Inflammatory macrophage (primary cell): ENCODE measurements at regions not wholly inside any gene's neighbourhood (a gene's known extent, or its start where the extent isn't known, plus 50 kb on each side); places are given as distances from the start of the nearest gene placed in this dataset.
A peak's percentile ranks its signal among the peaks of the same experiment; 100 is the strongest.

Experiments
- DNase-seq, 2 donors: peaks; one replicate each; pipeline ENCODE4 v3.0.0-alpha.2; 2020 to 2022

DNA sequence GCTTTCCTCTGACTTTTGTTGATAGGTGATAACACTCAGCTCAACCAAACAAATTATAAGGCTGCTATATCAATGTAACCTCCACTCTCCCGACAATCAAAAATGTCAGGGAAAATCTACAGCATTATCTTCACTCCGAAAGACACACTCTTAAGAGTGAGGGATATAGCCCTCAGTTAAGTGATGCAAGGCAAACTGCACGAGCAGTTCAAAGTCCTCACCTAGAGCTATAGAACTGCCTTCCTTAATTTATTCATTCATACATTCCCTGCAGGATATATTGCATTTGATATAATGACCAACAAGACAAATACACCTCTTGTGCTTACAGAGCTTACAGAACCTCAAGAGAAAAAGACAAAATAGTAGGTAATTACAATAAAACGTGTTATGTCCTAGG lies 378.1 kb downstream of the ELAVL2 start:
- no peak for DNase-seq

DNA sequence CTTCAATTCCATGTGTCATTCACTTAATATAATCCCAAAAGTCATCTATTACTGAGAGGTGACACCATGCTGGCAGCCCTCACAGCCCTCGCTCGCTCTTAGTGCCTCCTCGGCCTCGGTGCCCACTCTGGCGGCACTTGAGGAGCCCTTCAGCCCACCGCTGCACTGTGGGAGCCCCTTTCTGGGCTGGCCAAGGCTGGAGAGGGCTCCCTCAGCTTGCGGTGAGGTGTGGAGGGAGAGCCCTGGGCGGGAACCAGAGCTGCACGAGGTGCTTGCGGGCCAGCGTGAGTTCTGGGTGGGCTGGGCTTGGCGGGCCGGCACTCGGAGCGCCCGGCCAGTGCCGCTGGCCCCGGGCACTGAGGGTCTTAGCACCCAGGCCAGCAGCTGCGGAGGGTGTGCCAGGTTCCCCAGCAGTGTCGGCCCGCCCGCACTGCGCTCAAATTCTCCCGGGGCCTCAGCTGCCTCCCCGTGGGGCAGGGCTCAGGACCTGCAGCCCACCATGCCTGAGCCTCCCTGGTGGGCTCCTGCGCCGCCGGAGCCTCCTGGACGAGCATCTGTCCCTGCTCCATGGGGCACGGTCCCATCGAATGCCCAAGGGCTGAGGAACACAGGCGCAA lies 374.1 kb downstream of the ELAVL2 start:
- DNase-seq: no peak

DNA sequence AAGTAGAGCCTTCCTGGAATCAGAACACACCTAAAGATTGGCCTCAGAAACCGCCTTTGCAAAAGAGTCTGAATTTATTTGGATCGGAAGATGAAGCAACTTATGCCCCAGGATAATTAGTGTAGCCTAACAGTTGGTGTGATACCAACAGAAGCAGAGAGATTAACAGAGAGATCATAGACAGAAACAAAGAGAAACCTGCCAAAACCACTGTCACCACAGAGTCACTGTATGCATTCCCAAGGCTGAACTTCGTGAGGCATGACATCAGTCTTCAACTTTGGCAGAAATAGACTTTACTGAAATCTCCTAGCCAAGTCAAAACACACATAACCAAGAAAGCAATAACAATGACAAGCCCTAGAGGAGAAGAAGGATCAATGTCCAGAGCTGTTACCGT lies 361.8 kb downstream of the ELAVL2 start:
- no peak for DNase-seq

DNA sequence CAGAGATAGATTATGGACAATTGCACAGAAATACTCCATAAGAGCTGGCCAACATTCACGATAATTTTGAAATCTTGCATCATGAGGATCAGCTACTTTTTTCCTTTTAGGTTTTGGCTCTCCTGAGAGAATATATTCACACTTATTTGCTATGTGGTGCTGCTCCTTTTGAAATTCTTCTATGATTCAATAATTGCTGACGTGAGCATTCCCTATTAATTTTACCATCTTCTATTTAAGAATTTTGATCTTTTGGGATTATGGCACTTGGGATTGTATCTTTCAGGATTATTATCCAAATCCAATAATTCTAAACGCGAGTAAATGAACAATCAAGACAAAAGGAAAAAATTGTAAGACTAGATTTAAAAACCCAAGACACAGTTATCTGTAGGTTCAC lies 358.8 kb downstream of the ELAVL2 start:
- DNase-seq: no peak

DNA sequence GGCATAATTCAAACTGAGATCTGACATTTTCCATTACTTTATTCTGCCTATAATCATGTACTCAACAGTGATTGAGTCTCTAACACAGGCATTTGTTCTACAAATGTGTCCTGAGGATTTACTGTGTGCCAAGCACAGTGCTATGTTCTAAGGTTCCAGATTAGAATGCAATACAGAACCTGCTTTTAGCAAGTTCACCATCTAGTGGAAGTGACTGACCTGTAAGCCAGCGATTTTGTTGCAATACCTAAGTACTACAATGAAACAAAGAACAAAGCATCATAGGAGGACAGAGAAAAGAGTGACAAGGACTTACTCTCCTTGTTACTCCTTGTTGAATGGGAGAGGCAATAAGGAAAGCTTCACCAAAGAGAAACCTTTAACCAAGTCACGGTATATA lies 348.1 kb downstream of the ELAVL2 start:
- no peak for DNase-seq

DNA sequence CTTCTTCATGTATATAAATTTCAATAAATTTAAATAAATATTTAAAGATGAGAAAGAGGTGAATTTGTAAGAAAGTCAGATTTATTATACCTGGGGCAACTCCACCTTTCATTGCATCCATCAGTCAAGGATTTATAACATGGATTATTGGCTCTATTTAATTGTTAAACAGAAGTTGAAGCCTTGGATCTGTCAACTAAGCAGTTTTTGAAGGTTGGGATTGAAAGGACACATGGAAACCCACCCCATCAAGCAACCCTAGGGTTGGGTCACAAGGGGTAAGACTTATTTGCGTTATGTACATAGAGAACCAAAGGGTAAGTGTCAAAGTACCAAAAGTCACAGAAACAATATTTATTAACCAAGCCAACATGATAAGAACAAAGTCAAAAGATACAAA lies 342.5 kb downstream of the ELAVL2 start:
- no peak for DNase-seq

DNA sequence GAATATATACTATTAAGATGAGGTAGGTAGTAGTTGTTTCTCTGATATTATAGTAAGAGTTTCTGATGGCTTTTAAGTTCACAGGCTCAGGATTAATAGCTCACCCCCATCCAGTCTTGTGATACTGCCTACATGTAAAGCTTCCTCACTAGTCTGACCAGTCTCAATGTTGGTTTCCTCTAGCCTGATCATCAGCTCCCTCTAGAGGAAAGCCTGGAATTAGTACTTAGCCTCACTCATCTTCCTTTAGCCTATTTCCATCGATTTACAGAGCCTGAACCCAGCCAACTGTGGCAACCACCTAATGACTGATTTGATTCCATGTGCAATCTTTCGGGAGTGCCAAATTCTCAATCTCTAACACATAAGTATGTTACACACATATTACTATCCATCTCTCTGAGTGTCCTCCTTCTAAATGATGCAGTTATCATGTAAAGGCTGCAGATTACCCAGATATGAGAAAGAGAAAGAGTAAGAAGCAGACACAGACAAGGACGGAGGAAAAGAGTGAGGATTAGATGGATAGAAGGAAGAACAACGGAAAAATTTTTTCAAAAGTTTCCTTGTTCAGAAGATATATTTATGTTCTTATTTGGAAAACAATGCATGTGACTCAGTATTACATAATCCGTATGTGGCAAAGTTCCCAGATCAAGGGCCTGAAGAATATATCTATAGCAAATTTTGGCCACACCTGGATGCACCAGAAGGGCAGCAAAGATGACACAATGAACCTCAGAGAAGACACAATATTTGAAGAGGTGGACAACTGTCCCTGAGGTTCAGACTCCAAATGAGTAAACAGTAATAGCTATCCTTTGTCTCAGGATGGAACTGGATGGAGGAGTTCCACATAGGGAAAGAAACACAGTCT lies 333.7 kb downstream of the ELAVL2 start:
- DNase-seq: peak; percentile 6 to 36

DNA sequence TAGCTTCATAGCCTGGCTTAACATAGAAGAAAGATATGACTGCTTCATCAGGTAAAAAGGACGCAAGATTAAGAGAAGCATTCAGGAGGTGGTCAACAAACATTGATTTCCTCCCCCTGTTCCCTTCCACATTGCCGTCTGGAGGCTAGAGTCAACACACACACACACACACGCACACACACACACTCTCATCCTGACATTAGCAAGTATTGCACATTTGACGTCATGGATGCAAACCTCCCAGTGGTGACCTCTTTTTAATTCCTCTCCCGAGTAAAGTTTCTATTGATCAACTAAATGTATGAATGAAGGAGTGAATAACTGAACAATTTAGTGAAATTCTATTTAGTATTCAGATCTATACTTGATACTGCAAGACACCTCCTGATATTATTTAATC lies 332.8 kb downstream of the ELAVL2 start:
- DNase-seq: no peak

DNA sequence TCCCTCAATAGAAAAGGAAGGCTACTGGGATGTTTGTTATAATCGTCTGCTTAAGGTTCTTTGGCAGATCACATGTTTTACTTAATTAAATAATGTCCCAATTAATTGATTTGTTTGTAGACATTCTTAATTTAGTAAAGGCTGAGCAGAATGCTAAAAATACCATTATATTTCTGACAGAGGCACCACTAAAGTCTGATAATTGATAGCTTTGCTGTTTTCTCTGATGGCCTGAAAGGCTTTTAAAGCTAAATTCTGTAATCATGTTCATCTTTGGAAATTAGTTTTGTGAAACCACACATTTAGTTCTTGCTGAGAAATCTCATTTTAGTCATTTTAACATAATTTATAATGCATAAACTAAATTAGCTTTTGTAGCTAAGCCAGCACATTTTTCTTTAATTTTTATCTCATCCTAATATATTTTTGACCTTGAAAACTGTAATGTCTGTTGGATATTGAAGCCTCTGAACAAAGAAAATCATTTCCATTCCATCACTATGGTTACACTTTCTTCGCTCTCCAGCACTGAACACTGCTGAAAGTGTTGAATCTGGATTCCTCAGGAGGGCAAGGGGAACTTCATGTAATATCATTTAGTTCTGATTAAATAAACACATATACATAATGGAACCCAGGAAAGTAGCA lies 329.4 kb downstream of the ELAVL2 start:
- DNase-seq: no peak

DNA sequence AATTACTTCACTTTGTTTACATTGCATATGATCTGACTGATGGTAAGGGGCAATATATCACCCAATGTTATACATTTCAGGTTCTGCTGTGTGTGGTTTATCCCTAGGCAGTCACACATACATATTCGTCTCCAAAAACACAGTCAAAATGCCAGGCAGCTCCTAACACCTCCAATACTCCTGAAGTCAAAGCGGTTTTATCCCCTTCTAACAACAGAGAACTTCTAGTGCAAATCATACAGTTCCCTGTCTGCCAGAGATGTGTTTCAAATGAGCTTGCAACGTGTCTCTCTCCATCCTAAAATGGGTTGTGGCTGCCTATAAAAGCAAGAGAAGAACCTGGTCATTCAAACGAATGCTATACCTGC lies 328.9 kb downstream of the ELAVL2 start:
- DNase-seq: no peak

DNA sequence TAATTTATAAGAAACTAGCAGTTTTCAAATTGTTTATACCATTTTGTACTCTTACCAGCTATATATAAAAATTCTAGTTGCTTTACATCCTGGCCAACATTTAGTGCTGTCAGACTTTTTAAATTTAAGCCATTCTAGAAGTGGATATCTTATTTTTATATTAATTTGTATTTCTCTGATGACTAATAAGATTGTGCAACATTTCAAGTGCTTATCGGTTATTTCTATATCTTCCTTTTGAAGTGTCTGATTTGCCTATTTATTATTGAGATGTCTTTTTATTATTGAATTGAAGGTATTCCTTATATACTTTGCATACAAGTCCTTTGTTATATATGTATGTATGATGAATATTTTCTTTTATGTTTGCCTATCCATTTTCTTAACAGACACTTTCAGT lies 324.0 kb downstream of the ELAVL2 start:
- DNase-seq: no peak

DNA sequence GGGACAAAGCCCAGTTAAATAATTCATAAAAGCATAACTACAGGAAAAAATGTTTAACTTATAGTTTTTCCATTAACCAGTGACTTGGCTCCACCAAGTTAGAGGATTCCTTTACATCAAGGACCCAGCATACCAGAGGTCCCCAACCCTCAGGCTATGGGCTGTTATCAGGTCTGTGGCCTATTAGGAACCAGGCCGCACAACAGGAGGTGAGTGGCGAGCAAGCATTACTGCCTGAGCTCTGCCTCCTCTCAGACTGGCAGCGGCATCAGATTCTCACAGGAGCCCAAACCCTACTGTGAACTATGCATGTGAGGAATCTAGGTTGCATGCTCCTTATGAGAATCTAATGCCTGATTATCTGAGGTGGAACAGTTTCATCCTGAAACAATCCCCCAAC lies 303.1 kb downstream of the ELAVL2 start:
- DNase-seq: no peak

DNA sequence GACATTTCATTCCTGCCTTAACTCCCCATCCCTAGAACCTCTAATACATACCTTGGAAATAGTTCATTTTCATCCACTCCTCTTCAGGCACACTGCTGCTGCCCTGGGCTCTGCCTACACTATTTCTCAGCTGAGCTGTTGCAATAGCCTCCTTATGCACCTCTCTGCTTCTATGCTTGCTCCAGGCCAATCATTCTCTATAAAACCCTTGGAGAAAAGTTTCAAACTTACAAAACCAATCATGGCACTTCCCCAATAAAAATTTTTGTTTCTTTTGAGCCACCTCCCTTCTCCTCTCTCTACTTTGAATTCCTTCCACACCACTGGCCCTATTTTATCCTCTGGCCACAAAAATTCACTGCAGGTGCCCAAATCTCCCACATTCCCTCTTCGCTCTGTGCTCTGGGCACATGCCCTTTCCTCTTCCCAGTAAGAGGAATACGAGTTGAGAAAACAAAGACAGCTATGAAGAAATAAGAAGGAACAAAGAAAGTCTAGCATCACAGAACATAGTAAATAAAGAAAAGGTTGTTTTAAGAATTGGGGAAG lies 301.4 kb downstream of the ELAVL2 start:
- peak in 1 of 2 donors; percentile 6 for DNase-seq

DNA sequence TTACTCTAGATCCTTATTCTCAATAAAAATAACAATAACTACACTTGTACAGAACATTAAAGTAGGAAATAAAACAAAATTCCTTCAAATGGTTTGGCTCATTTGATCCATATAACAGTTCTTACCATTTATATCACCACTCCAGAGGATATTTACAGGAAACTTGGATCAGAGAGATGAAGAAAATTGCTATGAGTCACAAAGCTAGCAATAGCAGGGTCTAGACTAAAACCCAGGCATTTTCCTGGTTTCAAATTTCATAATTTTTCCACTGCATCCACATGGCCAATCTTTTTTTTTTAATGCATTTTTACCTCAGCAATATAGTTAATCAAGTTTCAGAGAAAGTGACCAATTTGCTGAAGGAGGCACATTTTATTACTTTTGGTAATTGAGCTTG lies 299.2 kb downstream of the ELAVL2 start:
- DNase-seq: no peak

DNA sequence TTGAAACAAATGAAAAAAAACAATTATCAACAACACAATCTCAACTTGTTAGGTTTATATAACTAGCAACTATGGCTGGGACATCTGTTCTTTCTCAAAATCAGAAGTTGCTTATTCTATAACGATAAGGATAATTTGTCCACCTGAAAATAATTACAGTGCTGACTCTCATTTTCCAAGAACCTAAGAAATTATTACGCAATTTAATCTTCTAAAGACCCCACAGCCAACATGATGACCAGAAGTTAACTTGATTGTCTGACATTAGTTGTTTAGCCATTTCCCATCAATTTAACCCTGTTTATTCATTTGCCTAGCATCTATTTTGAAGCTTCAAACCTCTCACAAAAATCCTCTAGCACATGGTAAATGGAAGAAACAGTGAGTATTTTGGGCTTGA lies 293.8 kb downstream of the ELAVL2 start:
- no peak for DNase-seq

DNA sequence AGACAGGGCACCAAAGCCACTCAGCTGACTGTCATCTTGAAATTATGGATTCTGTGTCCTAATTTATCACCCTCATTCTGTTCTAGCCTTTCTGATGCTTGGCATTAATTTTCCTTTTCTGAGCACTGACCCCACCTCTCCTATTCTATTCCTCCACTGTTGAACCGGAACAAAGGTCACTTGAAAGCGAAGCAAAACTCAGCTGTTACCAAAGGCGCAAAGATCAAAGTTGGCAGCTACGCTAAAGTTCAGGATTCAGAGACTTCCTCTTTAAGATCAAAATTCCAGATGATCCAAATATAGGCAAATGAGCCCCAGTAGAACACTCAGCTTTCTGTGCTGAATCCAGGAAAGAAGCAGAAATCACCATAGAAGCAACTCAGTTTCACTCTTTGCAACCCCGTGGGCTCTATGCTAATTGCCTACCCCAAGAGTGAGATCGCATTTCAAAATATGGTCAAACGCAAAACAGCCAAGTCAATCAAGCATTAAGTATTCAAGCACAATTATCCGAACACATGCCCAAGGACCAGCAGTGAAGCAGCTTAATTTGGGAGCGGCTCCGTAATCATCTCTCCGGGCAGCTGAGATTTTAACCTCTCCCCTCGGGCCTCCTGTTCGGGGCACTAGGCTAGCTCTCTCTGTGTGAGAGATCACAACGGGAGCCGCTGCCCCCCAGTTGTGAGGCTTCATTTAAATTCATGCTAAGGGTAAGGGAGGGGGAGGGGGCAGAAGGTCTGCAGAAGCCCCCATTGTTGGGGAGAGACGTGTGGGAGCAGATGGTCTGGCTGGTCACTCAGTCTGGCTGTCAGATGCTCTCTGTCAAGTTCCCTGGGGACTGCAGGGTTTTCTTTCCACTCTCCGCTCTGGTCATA lies 288.6 kb downstream of the ELAVL2 start:
- no peak for DNase-seq

DNA sequence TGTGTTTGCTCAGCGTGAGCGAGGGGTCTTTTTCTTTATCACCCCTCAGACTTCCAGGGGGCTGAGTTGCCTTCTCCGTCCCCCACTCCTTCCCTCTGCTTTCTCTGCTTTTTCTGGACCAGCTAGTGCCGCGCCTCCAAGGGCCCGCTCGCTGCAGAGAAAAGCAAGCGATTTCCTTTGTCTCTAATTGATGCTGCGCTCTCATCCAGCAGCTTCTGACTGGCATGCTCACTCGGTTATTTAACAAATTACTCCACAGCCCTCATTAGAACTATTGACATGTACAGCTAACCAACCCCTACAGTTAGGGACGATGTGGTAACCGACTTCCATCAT lies 288.0 kb downstream of the ELAVL2 start:
- DNase-seq: no peak

DNA sequence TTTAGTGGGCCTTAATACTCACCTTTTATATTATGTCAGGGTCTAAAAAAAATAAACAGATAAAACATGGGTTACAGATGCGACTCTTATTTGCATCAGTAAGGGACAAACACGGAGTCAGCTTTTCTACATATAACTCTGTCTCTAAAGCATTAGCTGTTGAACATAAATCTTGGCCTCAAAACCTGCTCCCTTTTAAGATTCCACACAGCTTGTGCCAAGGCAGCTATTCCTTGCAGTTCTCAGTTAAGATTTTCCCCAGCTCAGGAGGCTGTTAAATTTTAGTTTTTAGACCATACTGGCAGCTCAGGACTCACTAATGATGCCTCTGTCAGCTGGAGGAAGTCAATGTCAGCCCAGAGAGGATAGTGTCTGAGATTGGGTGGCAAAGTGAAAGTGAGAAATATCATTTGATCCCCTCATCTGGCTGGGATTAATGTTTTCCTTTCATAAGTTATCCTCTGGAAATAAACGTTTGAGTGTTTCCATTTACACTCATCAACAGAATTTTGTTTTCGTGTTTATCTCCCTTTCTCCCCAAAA lies 287.5 kb downstream of the ELAVL2 start:
- no peak for DNase-seq

DNA sequence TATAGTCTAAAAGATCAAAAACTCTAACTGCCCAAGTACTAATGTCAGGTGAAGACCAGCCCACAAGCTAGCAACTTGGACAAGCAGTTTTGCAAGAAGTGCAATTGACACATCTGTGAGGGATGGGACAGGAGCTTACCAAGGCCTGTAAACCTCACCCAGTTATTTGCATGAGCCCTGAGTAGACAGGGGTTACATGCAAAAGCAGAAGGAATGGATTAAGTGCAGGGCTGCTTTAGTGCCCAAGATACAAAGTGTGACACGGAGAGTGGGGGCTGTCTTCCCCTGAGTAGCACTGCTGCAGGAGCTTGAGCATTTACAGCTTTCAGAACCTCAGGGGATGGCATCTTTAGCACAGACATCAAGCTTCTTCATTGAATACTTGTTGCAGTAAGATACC lies 286.7 kb downstream of the ELAVL2 start:
- no peak for DNase-seq

DNA sequence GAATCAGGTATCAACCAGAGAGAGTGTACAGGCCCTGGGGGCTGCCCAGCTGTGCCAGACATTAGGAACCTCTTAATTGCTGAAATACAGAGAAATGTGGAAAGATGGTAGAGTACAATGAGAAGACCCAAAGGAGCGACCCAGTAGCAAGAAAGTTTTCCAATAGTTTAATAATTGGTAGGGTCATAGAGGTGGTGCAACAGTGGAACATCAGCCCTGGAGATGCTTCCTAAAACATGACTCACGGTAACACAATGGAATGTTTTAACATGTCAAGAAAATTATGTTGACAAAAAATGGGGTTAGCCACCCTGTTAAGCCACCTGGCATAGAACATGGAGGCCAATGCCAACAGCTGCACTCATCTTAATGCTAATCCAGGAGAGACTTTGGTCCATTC lies 284.1 kb downstream of the ELAVL2 start:
- DNase-seq: no peak

DNA sequence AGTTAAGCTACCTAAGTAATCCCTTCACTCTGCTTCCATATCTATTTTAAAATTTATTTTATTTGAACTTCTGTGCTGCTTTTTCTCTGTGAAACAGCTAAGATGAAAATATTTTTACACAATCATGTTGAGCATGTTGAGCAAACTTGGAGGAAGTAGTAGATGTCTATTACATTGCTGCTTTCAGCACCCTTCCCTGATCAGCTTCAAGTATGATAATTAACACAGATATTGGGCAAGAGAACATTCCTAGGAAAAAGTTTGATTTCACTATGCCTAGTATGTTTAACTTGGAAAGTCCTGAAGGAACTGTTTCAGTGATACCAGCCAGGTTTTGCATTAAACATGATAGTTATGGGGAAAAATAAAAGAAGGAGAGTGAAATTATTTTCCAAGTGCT lies 283.6 kb downstream of the ELAVL2 start:
- DNase-seq: no peak

DNA sequence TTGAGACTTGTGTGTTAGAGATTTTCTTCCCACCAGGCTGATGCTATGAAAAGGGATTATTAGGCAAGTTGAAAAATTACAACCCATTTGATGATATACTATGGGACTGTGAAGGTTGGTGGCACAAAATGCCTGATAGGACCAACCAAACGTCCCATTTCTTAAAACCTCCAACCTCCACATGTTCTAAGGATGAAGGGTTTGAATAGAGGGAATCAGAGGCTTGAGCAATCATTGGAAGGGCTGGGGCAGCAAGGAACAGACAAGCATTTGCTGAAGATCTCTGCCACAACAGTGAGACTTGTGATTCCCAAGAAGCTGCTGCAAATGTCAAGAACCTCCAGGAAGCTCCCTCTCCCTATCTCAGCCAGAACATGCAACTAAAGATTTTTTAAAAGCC lies 283.1 kb downstream of the ELAVL2 start:
- DNase-seq: no peak

DNA sequence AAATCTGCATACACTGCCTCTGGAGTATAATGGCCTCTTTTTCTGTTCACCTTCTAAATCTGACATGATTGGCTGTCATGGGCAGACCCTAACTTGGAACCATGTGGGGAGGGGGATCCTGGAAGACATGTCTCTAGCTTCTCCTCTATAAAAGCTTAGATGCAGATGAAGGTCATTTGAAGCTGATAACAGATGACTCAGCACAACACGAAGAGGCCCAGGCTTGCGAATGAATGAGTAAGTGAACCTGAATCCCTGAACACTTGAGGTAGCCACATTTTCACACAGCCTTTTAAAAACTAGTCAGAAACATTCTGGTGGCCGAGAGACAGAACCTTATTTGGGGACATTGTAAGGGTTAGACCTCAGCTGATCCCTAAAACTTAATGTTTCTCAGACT lies 282.6 kb downstream of the ELAVL2 start:
- DNase-seq: no peak
